Hematopoietic multipotent progenitor cell treated with erythropoietin and hydrocortisone succinate and interleukin-3 and kit ligand, for 8 days (in vitro differentiated cells): ENCODE measurements at regions not wholly inside any gene's neighbourhood (a gene's known extent, or its start where the extent isn't known, plus 50 kb on each side); places are given as distances from the start of the nearest gene placed in this dataset.

Experiments
- DNase-seq: peaks from one replicate; pipeline ENCODE4 v3.0.0-alpha.2; 2015

DNA sequence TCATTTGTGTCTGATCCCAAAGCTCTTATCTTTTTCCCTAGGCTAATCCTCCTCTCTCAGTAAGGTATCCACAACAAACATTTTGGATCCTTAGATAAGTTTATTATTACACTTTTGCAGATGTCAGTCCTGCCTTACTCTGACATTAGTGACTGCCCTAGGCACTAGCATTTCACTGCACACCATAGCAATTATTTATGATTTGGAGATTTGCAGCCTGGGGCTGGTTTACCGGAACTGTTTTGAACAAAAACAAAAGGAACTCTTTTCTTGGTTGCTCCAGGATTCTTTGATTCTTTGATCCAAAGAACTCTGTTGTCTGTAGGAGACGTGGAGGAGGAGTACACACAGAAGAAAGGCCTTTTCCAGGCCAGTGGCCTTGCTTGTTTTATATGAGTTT is 80.4 kb downstream of the EDNRB start:
- DNase-seq = no peak

DNA sequence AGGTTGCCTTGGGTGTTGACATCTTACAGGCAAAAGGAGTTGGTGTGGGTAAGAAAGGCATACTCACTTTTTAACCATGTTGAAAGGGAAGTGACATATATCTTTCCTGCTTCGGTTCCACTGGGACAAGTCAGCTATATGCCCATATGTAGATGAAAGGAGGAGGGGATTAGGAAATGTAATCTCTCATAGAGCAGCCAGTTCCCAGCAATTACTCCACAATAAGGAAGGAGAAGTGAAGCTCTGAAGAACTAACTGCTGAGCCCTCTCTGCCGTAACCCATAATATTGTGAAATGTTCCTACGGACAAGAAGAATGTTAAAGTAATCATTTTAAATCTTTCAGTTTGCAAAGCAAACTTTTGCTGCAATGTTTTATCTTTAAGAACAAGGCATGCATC is 82.2 kb downstream of the EDNRB start:
- DNase-seq = no peak

DNA sequence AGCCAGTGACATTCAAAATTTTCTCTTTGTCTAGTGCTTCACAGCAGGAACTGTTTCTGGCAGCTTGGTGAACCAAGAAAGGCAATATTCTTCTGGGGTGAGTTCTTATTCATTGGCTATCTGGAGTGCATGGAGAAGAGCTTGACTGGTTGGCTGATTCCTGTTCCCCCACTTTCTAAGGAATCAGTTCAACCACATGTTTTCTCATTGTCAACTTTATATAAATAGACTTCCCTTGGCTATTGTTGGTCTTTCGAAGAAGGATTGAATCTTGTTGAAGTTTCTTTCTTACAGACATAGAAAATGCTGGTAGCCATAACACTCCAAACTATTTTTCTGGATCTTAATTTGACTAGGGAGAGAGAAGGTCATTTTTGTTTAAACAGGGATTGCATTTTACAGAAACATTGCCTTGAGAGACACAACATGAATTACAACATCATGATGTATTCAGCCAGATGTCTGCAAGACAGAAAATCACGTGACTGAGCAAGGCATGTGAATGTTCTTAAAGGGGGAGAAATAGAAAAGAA is 85.2 kb downstream of the EDNRB start:
- DNase-seq = no peak

- no peak for DNase-seq
These were observed 86.1 kb downstream of the EDNRB start for GRCh38 chr13:77832339-77833100.

DNA sequence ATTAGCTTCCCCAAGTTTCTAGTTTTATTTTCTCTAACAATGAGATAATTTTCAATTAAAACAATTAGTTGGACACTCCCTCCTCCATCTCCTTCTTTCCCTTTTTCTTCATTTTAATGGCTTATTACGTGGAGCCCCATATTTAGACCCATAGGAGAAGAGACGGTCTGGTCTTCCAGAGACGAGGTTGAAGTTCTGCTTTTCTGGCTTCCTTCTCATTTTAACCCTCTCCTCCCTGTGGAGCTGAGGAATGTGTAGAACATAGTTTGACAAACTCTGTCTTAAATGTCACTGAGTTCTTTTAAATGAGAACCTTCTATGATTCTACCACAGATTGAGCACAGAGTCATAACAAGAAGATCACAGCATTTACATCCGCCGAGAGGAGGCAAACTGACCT is 86.8 kb downstream of the EDNRB start:
- DNase-seq = no peak

- no peak for DNase-seq
These were observed 88.7 kb downstream of the EDNRB start for GRCh38 chr13:77829963-77830362.

DNA sequence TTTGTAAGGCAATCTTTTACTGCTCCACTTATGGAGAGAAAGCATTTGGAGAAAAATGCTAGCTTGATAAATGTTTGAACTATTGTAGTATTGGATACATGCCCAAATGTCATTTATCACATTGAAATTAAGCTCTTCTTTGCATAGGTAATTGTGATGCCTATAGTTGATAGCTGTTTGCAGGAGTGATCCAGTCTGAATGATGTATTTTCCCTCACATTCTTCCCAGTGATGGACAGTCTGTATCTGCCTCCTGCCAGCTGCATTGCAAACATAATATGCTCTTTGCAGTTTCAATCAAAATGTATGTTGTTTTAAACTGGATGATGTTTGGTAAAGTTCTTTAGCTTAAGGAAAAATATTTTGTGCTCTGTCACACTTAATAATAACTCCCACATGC is 89.8 kb downstream of the EDNRB start:
- DNase-seq = no peak

DNA sequence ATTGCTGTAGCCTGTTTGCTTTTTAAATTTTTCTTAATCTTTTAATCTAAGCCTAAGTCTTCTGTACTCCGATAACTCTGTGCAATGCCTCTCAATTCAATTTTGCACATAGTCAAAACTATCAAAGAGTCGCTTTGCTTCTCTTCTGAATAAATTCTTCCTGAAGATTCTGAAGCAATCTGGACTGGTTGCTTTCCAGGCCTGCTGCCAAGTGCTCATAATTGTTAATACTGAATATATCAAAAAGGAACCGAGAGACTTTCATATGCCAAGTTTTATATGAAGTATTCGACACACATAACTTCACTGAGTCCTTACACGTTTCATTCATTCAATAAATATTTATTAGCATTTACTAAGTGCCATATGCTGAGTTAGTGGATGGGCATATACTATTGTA is 91.3 kb downstream of the EDNRB start:
- DNase-seq = no peak

DNA sequence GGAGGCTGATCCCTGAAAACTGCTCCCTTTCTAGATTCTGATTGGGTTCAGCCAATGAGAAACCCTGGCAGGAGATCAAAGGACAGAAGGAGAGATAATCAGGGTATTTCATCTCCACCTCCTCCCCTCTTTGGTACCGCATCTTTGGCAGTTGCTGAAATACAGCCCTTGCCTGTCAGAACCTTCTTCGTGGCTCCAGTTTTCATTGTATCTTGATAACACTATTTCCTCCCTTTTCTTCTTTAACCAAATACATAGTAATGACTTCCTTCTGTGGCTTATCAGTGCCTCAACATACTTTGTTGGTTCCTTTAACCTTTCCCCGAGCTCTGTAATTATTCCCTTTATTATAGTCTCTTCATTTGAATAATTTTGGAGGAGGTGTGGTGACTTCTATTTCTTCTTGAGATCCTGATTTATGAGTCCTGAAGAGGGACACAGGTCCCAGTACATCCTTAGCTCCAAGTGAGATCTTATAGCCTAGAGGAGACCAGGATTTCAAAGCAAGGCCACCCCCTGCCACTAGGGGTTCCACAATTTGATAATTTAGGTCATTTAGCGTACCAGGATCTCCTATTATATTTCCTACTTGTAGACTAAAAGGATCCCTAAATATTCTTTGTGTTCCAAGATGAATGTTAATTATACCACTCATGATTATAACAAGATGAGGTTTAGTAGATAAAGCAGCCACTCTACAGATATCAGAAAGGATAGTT is 98.0 kb downstream of the EDNRB start:
- DNase-seq = peak; percentile 10

DNA sequence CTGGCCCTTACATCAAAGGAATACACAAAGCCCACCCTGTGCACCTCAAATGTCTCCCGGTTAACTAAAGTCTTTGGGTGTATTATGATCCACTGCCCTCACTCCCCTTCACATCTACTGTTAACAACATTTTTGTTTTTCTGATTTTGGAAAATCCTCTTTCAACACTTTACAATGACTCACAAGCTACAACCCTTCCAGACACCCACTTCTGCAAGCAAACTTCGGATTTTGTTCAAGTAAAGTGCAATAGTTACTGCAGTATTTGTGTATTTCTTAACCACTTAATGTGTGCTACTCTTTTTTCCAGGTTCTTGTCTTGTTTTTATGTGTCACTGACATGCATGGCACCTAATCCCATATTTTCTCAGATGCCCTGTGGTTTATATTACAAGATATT is 101.1 kb downstream of the EDNRB start:
- DNase-seq = no peak

DNA sequence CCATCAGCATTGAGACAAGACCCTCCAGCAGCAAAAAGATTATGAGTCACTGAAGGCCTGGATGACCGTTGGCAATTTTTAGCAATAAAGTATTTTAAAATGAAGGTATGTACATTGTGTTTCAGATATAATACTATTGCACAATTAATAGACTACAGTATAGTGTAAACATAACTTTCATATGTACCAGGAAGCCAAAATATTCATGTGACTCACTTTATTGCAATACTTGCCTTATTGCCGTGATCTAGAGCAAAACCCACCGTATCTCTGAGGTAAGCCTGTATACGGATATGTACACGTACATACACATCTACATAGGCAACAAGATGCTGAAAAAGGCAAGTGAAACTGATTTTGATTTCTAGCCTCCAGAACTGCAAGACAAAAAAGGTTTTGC is 103.3 kb downstream of the EDNRB start:
- DNase-seq = no peak
